HG03520 (cell line): ENCODE measurements at regions not wholly inside any gene's neighbourhood (a gene's known extent, or its start where the extent isn't known, plus 50 kb on each side); places are given as distances from the start of the nearest gene placed in this dataset.
"Not testable (repeated sequence)": the region's sequence is repeated elsewhere in the genome, so short reads cannot be mapped to it uniquely, and the experiment has no call there.

Experiments used
- ATAC-seq: cut with Tn5 transposase; IDR thresholded peaks from one replicate; pipeline ENCODE4 v1.9.1; 2021; ENCODE audit warnings: mild to moderate bottlenecking, moderate library complexity; ENCODE audit not compliant: unreplicated experiment

DNA sequence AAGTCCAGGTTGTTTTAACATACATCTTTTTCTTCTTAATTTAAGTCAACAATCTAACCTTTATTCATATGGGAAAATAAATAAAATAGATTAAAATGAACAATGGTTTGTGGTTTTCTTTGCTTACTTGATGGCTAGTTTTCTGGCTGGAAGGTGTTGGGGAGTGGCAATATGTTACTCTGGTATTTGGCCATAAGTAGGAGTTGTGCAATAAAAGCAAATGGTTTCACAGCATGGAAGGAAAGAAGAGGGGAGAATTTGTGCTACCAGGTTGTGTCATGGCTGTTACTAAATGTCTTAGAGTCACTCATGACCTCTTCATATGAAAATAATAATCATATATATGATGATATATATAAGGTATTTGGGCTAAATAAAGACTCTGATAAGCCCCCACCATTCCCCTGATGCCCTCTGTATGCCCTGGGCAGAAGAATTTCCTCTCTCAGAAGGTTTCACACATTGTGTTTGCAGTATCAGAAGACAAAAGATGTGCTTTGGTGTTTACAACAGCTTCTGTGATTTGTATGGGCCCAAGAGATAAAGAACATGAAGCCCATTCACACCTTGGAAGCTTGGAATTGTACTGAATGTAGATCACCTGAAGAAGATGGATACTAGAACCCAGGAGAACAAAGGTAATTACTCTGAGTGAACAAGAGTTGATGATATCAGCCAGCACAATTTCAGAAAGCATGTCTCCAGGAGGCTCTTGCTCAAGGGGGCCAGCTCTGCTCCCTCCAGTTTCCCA is 160.9 kb downstream of the ALG10B start:
- no peak for ATAC-seq

DNA sequence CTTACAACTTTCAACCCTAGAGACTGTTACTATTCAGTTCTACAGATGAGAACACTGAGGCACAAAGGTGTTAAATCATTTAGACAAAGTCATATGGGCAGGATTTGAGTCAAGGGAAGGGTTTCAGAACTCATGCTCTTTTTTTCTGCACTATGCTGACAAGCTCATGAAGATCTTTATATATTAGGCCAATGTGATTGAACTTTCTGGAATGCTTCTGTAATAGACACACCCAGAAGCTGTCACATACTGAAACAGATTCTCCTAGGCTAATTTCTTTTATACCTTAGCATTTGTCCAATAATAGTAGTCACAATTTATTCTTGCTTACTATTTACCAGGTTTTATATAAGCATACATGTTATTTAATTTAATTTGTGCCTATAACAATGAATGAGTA is 164.0 kb downstream of the ALG10B start:
- no peak for ATAC-seq

DNA sequence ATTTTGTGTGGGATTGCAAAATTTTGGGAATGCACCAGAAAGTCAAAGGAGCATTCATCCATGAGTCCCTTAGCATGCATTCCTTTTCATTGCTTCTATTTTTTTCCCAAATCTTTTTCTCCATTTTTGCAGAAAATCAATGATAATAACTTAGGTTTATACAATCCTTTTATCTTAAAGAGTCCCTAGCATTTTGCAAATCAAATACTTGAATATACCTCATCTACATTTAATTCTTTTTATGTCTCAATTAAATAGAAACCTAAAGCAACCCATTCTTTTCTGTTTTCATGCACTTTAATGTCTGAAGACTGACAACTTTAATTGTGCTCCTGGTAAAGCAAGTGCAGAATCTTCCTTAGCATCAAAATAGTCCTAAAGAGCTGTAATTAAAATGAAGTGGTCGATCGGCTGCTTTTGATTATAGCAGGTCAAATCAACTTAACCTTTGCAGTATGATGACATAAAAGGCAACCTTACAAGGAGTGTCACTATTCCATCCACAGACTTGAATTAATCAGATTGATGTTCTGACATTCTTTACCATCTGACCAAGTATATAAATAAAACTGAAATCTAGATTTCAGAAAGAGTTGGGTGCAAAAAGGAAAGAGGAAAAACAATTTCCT is 168.4 kb downstream of the ALG10B start:
- no peak for ATAC-seq

- ATAC-seq, result no peak
Measured at GRCh38 chr12:38488866-38489265, 172.3 kb downstream of the ALG10B start.

DNA sequence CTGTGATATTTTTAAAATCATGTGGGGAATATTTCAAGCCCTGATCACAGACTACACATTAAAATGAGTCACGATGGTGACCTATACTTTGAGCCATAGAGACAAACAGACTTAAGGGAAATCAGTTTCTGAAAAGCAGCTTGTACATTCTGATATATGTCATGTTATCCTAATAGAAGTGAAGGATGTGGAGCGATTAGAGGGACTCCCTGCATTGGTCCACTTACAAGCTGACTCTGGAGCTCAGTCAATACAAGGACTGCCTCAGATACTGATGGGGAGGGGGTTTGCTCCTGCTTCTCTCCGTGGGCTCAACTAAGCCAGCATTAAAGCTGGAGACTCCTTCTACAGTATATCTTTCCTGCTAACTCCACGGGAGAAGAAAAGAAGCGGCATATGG is 173.5 kb downstream of the ALG10B start:
- ATAC-seq, result no peak

DNA sequence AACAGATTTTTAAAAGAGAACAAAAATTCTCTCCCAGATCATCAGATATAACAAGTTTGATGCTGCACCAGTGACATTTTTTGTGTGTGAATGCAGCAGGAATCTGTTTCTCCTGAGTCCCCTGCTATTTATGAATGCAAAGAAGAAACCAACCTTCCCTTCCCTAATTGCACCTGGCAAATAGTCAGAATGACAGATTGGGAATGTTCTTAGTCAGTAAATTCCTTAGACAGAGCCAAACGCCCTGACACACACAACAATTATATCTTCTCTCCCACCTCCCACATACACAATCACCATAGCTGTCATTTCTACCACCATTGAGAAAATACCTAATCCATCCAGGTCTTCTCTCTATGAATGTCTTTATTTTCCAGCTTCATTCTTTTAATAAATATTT is 174.4 kb downstream of the ALG10B start:
- ATAC-seq, result no peak

DNA sequence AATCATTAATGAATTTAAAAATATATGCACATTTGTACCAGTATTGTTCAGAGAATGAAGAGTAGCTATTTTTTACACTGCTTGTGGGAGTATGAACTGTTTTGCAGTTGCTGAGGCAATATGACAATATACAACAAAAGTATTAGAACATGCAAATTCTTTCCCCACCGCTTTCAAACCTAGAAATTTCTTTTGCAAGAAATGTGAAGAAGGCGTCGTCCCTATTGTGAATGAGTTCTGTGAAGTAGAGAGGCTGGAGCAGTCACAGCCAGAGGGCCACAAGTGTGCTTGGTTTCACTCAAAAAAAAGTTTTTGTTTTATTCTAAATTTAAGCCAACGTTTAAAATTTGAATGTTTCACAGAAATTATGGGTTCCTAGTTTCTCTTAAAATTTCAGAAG is 184.9 kb downstream of the ALG10B start:
- no peak for ATAC-seq

GRCh38 chr12:38501991-38502390 is 185.4 kb downstream of the ALG10B start:
- no peak for ATAC-seq

DNA sequence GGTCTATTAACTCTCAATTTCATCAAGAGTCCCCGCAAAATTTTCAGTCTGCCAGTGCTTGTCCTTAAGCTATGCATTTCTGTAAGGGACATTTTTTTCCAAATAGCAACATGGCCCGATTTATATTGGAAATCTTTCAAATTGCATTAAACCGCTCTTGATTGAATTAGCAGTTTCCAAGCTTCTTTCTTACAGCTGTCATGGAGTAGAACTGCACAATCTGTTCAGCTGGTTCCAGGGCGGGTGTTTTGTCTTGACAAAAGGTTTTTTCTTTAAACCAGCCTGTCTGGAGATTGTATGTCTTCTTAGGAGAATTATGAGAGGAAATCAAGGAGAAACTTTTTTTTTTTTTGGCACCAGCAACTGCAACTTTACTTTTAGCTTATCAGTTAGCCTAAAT is 185.8 kb downstream of the ALG10B start:
- no peak for ATAC-seq

- ATAC-seq, result no peak
Measured at GRCh38 chr12:38507839-38508238, 191.3 kb downstream of the ALG10B start.

DNA sequence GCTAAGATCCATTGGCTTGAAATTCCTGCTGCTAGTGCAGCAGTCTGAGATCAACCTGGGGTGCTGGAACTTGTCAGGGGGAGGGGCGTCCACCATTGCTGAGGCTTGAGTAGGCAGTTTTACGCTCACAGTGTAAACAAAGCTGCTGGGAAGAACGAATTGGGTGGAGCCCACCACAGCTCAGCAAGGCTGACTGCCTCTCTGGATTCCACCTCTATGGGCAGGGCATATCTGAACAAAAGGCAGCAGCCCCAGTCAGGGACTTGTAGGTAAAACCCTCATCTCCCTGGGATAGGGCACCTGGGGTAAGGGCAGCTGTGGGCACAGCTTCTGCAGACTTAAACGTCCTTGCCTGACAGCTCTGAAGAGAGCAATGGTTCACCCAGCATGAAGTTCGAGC is 191.7 kb downstream of the ALG10B start:
- ATAC-seq, result no peak

DNA sequence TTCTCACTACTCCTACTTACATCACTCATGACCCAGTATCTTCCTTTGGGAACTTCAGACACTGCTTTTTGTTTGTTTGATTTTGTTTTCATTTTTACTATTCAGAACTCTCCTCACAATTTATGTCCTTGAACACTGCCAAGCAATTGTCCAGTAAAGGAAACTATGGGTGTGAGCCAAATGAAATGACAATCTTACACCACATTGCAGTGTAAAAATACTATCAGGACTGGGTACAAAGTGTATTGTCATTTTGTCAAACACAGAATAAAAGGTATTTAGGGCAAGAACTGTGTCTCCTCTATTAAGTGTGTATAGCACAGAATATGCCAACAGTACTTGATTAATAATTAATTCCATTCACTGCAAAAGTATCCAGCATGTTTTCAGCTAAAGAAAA is 199.3 kb downstream of the ALG10B start:
- ATAC-seq, result no peak

GRCh38 chr12:38516418-38516817 is 199.8 kb downstream of the ALG10B start:
- no peak for ATAC-seq

DNA sequence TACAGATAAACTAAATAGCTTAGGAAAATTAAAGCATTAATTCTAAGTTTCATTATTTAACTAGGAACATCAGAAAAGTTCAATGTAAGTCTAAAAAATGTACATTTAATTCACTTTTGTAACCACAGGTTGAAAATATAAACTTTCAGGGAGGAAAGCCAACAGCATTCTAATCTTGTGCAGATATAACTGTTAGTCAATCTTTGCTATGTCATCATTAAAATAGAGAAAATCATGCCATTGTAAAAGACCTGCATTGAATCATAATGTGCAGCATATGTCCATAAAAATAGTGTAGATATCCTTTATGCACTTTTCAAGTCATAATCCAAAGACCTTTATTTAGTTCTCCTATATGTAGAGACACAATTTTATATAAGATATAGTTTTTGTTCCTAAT is 207.3 kb downstream of the ALG10B start:
- no peak for ATAC-seq

GRCh38 chr12:38527631-38528030 is 211.1 kb downstream of the ALG10B start:
- no peak for ATAC-seq

DNA sequence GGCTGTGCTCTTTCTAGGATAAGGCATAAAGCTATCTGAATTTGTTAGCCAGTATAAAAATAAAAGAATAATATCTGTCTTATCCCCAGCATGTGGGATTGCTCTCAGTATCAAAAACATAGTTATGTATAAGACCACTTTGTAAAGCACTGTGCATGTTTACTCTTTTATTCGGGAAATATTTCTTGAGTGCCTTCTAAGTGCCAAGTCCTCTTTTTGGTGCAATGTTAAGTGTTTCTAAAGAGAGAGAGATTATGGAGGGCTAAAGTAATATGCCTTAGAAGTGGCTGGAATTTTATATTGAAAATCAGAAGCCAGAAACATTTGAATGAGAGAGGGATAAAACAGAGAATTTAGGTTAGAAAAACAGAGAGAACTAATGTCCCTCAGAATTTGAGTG is 212.0 kb downstream of the ALG10B start:
- ATAC-seq, result no peak

DNA sequence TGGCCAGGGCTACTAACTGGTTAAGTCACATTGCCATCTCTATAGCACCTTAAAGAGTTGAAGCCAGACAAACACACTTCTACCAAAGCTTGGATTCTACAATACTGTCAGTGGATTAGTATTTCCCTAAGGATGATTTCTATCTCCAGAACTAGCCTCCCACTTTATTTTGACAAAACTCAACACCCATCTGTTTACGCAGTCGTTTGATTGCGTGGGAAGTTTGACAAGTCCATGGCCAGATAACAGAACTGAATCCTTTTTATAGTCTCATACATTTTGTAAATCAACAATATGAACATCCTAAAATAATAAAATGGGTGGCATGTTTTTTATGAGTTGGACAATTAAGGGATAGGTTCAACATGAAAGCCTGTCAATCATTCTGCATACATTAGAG is 212.7 kb downstream of the ALG10B start:
- ATAC-seq, result not testable (repeated sequence)

GRCh38 chr12:38538319-38538718 is 221.7 kb downstream of the ALG10B start:
- no peak for ATAC-seq

DNA sequence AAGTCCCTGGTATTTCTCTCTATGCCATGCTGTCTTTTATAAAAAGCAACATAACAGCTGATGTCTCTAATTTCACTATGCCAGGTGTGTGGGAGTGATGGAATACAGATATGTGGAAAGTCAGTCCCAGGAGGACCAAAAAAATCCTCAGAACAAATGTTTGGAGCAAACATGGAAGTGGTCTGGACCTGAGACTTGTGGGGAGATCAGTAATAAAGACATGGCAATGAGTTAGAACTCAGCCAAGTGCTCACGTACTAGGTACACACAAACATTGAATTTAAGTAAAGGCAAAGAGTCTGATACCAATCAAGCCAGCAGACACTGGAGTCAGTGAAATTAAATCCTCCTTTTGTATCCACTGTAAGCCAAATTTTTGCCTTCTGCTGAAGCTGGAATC is 223.6 kb downstream of the ALG10B start:
- ATAC-seq, result no peak

GRCh38 chr12:38541849-38542248 is 225.3 kb downstream of the ALG10B start:
- no peak for ATAC-seq

DNA sequence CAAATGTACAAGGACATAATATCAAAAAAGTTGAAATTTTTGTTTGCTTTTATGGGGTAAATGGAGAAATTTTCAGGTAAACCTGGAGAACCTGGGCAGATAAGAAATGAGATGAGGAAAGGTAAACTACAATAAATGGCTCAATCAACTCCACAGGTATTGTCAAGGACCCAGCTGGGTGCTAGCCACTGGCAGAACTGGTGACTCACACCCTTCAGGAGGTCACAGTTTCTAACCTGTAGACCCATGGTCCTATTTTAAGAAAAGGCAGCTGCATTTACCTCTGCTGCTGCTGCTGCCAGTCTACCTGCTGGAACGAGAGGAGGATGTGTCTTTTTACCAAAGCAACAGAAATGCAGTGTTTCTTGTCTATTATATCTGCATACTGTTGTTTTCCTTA is 226.6 kb downstream of the ALG10B start:
- no peak for ATAC-seq

GRCh38 chr12:38544330-38545066 is 227.9 kb downstream of the ALG10B start:
- no peak for ATAC-seq
